Keratinocyte (primary cell): ENCODE measurements at regions not wholly inside any gene's neighbourhood (a gene's known extent, or its start where the extent isn't known, plus 50 kb on each side); places are given as distances from the start of the nearest gene placed in this dataset.
"Not testable (repeated sequence)": the region's sequence is repeated elsewhere in the genome, so short reads cannot be mapped to it uniquely, and the experiment has no call there.

ENCODE experiments used
- CTCF ChIP-seq, 3 experiments: IDR thresholded peaks in 1 of 3; conservative IDR thresholded peaks in 1 of 3; optimal IDR thresholded peaks in 1 of 3; 2 replicates in 2 of 3; 3 replicates in 1 of 3; pipeline versions ENCODE3 to v1.5.1; 2011; ENCODE audit warnings: low read length in 3 of 3, mild to moderate bottlenecking in 3 of 3, moderate library complexity in 2 of 3, control low read depth in 1 of 3, inconsistent platforms in 1 of 3; ENCODE audit not compliant: insufficient read depth in 2 of 3; ENCODE audit errors: extremely low read depth in 1 of 3
- EZH2 ChIP-seq: IDR thresholded peaks from one replicate; pipeline ENCODE4 v1.6.1; 2012; ENCODE audit warnings: inconsistent platforms, mild to moderate bottlenecking, low read length, moderate library complexity

GRCh38 chr14:44450232-44450631 is 56.9 kb downstream of the FSCB start:
- not testable (repeated sequence) for TF ChIP-seq EZH2; CTCF (optimal IDR thresholded peaks at IDR 0.05 in 1 of 3, IDR thresholded peaks at IDR 0.05 in 1 of 3, conservative IDR thresholded peaks at IDR 0.05 in 1 of 3; ENCODE audit: extremely low read depth in 1 of 3, insufficient read depth in 2 of 3, low read length in 3 of 3)
